ENCODE measurements at regions not wholly inside any gene's neighbourhood (a gene's known extent, or its start where the extent isn't known, plus 50 kb on each side); places are given as distances from the start of the nearest gene placed in this dataset.

DNA sequence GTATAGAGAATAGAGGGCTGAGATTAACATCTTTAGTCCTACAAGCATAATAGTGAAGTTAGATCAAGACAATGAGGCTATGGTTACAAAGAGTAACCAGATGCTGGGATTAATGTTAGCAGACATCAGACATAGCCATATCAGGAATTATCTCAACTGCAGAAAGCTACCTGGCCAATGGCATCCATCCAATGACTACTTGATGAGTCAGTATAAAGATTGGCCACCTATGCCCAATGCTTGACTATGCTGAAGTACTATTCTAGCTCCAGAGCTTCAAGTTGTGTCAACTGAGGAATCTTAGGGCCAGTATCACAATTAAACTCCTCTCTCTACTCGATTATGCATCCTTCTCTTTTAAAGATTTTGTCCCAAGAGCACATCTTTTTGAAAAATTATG lies 541.4 kb downstream of the PRELID2 start:
- TF ChIP-seq CTCF (IDR thresholded peaks at IDR 0.05) (no peak), POLR2A (IDR thresholded peaks at IDR 0.05) (no peak)
- intact Hi-C loops (cut with DNase I), result no loop called here

DNA sequence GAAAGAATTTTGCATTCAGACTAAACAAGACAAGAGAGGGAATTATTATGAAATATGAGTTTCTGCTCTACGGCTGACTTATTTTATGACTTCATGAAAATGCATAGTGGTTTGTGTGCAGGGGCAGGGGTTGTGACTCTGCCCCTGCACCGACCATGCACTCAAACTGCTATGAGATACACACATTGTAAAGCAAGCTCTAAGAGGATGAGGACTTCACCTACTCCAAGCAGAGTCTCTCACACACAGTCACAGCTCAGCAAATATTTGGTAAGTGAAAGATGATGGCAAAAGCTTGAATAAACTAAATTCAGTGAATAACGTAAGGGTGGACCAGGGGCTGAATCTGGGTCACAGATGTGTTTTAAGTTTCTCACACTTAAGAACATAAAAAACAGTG lies 542.9 kb downstream of the PRELID2 start:
- no peak for DNase-seq
- Histone ChIP-seq H3K27me3 (no peaks in the 10 kb centered on the region), H3K4me1 (replicated peaks in 1 of 2) (no peaks in the 10 kb centered on the region), H3K36me3 (replicated peaks in 1 of 2) (no peaks in the 10 kb centered on the region), H3K9me3 (replicated peaks in 1 of 3) (no peaks in the 10 kb centered on the region), H3K27ac (no peak overlapping the region), H3K4me3 (no peak overlapping the region)
- TF ChIP-seq POLR2A (IDR thresholded peaks at IDR 0.05) (no peak), CTCF (IDR thresholded peaks at IDR 0.05) (no peak)
- WGBS, 4 donors, result 26 to 40% (median 30%) methylated on average over 3 of the region's 3 CpGs
- intact Hi-C loops (cut with DNase I), result no loop called here

More for the DNA sequence above, 541.4 kb downstream of the PRELID2 start:
- H3K4me1 ChIP-seq (replicated peaks in 1 of 2), result no peaks in the 10 kb centered on the region
- DNase-seq, result no peak
- no peaks in the 10 kb centered on the region for H3K9me3 ChIP-seq (replicated peaks in 1 of 3)
- no peak overlapping the region for H3K27ac ChIP-seq
- no peak overlapping the region for H3K4me3 ChIP-seq
- 36 to 45% (median 42%) methylated on average over 1 of the region's 1 CpG for WGBS, 4 donors
- no peaks in the 10 kb centered on the region for H3K36me3 ChIP-seq (replicated peaks in 1 of 2)
- H3K27me3 ChIP-seq, result no peaks in the 10 kb centered on the region

GRCh38 chr5:145283141-145283810 lies 551.9 kb downstream of the PRELID2 start:
- TF ChIP-seq CTCF (IDR thresholded peaks at IDR 0.05) (no peak), POLR2A (IDR thresholded peaks at IDR 0.05) (no peak)
- H3K9me3 ChIP-seq (replicated peaks in 1 of 3), result no peaks in the 10 kb centered on the region
- no peaks in the 10 kb centered on the region for H3K27me3 ChIP-seq
- WGBS, 4 donors, result 51 to 77% (median 52%) methylated on average over 3 of the region's 3 CpGs
- H3K4me1 ChIP-seq (replicated peaks in 1 of 2), result no peaks in the 10 kb centered on the region
- no peak overlapping the region for H3K4me3 ChIP-seq
- DNase-seq, result no peak
- no peaks in the 10 kb centered on the region for H3K36me3 ChIP-seq (replicated peaks in 1 of 2)
- intact Hi-C loops (cut with DNase I), result no loop called here
- H3K27ac ChIP-seq, result no peak overlapping the region

DNA sequence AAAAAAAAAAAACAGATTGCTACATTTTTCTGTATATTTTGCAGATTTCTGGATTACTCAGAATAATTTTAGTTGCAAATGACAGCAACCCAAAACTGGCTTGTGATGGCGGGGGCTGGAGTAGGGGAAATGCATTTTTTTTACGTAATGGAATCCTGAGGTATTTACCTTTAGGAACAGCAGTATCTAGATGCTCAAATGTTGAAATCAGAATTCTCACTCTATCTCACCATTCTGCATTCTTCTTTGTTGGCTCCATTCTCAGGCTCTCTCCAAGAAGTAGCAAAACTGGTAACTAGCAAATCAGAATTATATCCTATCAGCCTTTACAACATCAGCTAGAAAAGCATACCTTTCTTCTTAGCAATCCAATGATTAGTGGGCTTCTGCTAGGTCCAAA lies 554.3 kb downstream of the PRELID2 start:
- Histone ChIP-seq H3K4me1 (replicated peaks in 1 of 2) (no peaks in the 10 kb centered on the region), H3K4me3 (no peak overlapping the region), H3K27me3 (no peaks in the 10 kb centered on the region), H3K9me3 (replicated peaks in 1 of 3) (no peaks in the 10 kb centered on the region), H3K36me3 (replicated peaks in 1 of 2) (no peaks in the 10 kb centered on the region), H3K27ac (no peak overlapping the region)
- DNase-seq, result no peak
- TF ChIP-seq CTCF (IDR thresholded peaks at IDR 0.05) (no peak), POLR2A (IDR thresholded peaks at IDR 0.05) (no peak)
- intact Hi-C loops (cut with DNase I), result no loop called here
- 80 to 97% (median 84%) methylated on average over 2 of the region's 2 CpGs for WGBS, 4 donors
